ENCODE measurements at regions not wholly inside any gene's neighbourhood (a gene's known extent, or its start where the extent isn't known, plus 50 kb on each side); places are given as distances from the start of the nearest gene placed in this dataset.

DNA sequence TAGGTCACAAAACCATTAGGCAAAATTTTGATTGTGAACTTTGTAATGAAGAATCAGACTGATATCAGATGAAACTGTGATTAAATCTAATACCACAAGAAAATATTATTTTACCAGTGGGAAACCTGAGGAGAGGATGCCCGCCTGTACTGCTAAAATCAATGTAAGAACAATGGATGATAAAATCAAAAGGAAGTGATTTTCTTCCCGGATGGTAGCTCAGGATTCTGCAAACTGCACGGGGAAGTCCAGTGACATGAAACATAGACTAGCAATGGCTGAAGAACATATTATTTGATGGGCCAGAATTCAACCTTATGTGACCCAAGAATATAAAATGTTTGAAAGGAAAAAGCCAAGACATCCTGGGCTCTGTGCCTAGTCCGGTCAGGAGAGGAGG is 974.9 kb downstream of the PCDH18 start:
- H3K36me3 ChIP-seq = no peaks in the 10 kb centered on the region
- no peak overlapping the region for H3K4me3 ChIP-seq
- TF ChIP-seq, protein P1, sequence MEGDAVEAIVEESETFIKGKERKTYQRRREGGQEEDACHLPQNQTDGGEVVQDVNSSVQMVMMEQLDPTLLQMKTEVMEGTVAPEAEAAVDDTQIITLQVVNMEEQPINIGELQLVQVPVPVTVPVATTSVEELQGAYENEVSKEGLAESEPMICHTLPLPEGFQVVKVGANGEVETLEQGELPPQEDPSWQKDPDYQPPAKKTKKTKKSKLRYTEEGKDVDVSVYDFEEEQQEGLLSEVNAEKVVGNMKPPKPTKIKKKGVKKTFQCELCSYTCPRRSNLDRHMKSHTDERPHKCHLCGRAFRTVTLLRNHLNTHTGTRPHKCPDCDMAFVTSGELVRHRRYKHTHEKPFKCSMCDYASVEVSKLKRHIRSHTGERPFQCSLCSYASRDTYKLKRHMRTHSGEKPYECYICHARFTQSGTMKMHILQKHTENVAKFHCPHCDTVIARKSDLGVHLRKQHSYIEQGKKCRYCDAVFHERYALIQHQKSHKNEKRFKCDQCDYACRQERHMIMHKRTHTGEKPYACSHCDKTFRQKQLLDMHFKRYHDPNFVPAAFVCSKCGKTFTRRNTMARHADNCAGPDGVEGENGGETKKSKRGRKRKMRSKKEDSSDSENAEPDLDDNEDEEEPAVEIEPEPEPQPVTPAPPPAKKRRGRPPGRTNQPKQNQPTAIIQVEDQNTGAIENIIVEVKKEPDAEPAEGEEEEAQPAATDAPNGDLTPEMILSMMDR (IDR thresholded peaks at IDR 0.05) = no peak
- no peak for DNase-seq
- intact Hi-C loops (cut with DNase I) = no loop called here
- H3K27me3 ChIP-seq = no peaks in the 10 kb centered on the region
- no peak overlapping the region for H3K9ac ChIP-seq (ENCODE audit: low read depth in 2 of 2, low read length in 2 of 2)
- no peak overlapping the region for H3K27ac ChIP-seq
- no peaks in the 10 kb centered on the region for H3K9me3 ChIP-seq
- H3K4me1 ChIP-seq = no peaks in the 10 kb centered on the region

DNA sequence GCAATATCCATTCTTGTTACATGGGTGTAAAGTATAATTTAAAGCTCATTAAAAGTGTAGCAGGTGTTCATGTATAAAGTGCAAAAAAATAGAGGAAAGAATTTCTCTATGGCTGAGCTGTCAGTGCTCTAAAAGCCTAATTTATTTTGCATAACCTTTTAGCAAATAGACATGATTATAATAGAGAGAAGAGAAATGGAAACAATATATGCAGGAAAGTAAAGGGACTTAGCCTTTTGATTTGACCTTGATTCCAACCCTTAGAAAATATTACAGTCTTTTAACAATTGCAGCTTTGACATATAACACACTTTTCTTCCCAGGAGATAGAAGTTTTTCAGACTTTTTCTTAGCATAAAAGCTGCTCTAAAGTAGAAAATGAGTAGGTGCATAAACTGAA is 978.3 kb downstream of the PCDH18 start:
- no peak overlapping the region for H3K9ac ChIP-seq (ENCODE audit: low read depth in 2 of 2, low read length in 2 of 2)
- no peak overlapping the region for H3K4me3 ChIP-seq
- no peaks in the 10 kb centered on the region for H3K36me3 ChIP-seq
- intact Hi-C loops (cut with DNase I) = no loop called here
- DNase-seq = no peak
- H3K27ac ChIP-seq = no peak overlapping the region
- H3K27me3 ChIP-seq = no peaks in the 10 kb centered on the region
- TF ChIP-seq, protein P1 (IDR thresholded peaks at IDR 0.05) = no peak
- H3K9me3 ChIP-seq = no peaks in the 10 kb centered on the region
- no peaks in the 10 kb centered on the region for H3K4me1 ChIP-seq

DNA sequence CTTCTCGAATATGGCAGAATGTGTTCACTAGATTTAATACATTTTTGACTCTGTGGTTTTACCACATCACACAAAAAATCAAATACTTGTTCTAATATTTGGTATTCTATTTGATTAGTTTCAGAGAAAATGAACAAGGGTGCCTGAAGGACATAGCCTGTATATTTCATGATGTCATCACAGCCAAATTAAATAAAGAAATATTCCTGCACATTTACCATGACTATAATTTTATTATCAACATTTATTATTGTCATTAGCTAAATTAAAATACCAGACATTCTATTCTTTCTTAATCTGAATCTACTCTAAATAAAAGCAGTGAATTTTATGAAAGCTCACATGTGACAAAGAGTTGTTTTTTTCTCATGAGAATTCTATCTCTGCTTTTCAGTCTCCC is 980.5 kb downstream of the PCDH18 start:
- Histone ChIP-seq H3K4me1 (no peaks in the 10 kb centered on the region), H3K27me3 (no peaks in the 10 kb centered on the region), H3K36me3 (no peaks in the 10 kb centered on the region), H3K9ac (ENCODE audit: low read depth in 2 of 2, low read length in 2 of 2) (no peak overlapping the region), H3K27ac (no peak overlapping the region), H3K9me3 (no peaks in the 10 kb centered on the region), H3K4me3 (no peak overlapping the region)
- DNase-seq = no peak
- TF ChIP-seq, protein P1 (IDR thresholded peaks at IDR 0.05) = no peak
- intact Hi-C loops (cut with DNase I) = no loop called here

DNA sequence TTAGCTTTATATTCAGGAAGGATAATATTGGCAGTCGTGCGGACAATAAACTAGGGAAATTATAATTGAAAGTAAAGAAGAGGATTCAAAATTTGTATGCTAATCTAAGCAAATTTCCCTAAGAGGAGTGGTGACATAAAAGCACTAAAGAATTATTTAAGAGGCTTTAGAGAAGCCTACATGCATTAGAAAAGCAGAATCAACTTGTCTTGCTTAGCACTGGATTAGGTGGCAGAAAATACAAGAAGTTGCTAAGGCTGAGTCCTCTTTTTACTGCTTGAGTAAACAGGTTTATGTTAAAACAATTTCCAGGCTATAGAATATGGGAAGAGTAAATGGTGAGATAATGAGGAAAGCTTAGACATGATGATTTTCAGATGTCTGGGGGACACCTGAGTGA is 991.5 kb downstream of the PCDH18 start:
- Histone ChIP-seq H3K4me3 (no peak overlapping the region), H3K9me3 (no peaks in the 10 kb centered on the region), H3K9ac (ENCODE audit: low read depth in 2 of 2, low read length in 2 of 2) (no peak overlapping the region), H3K27me3 (no peaks in the 10 kb centered on the region), H3K4me1 (no peaks in the 10 kb centered on the region), H3K36me3 (no peaks in the 10 kb centered on the region), H3K27ac (no peak overlapping the region)
- intact Hi-C loops (cut with DNase I) = no loop called here
- TF ChIP-seq, protein P1 (IDR thresholded peaks at IDR 0.05) = no peak
- no peak for DNase-seq

DNA sequence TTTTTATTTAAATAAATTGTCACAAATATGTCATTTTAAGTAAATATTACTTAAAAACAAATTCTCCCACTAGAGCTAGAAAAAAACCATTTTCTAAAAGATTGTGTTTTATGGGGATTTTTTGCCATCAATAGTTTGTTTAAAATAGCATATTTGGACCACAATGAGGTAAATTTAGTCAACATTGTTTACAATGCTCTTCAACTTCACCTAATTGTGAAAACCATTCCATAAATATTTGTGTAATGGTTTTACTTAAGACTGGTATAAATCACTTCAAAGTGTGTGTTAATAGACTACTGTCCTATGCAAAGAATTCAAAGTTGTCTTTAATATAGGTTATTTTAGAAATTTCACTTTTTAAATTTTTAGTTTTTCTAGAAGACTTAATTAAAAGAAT is 1004.2 kb downstream of the PCDH18 start:
- intact Hi-C loops (cut with DNase I) = no loop called here
- no peaks in the 10 kb centered on the region for H3K4me1 ChIP-seq
- no peaks in the 10 kb centered on the region for H3K27me3 ChIP-seq
- no peak for DNase-seq
- no peaks in the 10 kb centered on the region for H3K36me3 ChIP-seq
- H3K27ac ChIP-seq = no peak overlapping the region
- no peak overlapping the region for H3K9ac ChIP-seq (ENCODE audit: low read depth in 2 of 2, low read length in 2 of 2)
- no peak overlapping the region for H3K4me3 ChIP-seq
- TF ChIP-seq, protein P1 (IDR thresholded peaks at IDR 0.05) = no peak
- H3K9me3 ChIP-seq = no peaks in the 10 kb centered on the region

DNA sequence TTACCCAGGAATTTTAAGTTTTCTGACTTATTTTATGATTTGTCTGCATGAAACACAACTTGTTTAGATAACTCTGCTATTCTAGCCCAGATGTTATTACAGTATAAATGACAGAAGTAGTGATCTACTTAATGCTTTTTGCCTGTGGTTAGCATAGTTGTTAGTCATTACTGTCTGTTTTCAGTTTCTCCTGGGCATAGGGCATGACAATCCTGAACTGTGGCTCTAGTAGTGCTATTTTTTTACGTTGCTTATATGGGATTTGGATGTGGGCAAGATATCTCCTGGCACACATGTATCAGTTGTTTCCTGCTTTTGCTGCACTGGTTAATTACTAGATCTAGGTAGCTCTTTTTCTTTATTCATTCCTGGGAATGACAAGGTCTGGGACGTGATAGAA is 1005.8 kb downstream of the PCDH18 start:
- no peak for DNase-seq
- Histone ChIP-seq H3K27me3 (no peaks in the 10 kb centered on the region), H3K9me3 (no peaks in the 10 kb centered on the region), H3K36me3 (no peaks in the 10 kb centered on the region), H3K4me1 (no peaks in the 10 kb centered on the region), H3K4me3 (no peak overlapping the region), H3K9ac (ENCODE audit: low read depth in 2 of 2, low read length in 2 of 2) (no peak overlapping the region), H3K27ac (no peak overlapping the region)
- intact Hi-C loops (cut with DNase I) = no loop called here
- TF ChIP-seq, protein P1 (IDR thresholded peaks at IDR 0.05) = no peak

Measured in colonic mucosa (tissue), 4 donors.